ENCODE measurements at regions not wholly inside any gene's neighbourhood (a gene's known extent, or its start where the extent isn't known, plus 50 kb on each side); places are given as distances from the start of the nearest gene placed in this dataset.

GRCh38 chr5:4243479-4244264, 648.0 kb downstream of the IRX1 start:
- no peak for DNase-seq

- DNase-seq = no peak
Measured at GRCh38 chr5:4244306-4244705, 648.7 kb downstream of the IRX1 start.

GRCh38 chr5:4245076-4245475, 649.4 kb downstream of the IRX1 start:
- DNase-seq = no peak

- no peak for DNase-seq
Measured at GRCh38 chr5:4245511-4245910, 649.9 kb downstream of the IRX1 start.

- DNase-seq = no peak
Measured at GRCh38 chr5:4246447-4246846, 650.8 kb downstream of the IRX1 start.

- DNase-seq = no peak
Measured at GRCh38 chr5:4250254-4250653, 654.6 kb downstream of the IRX1 start.

GRCh38 chr5:4252385-4252784, 656.8 kb downstream of the IRX1 start:
- no peak for DNase-seq

GRCh38 chr5:4254736-4255135, 659.1 kb downstream of the IRX1 start:
- DNase-seq = no peak

- DNase-seq = no peak
Measured at GRCh38 chr5:4255441-4255840, 659.8 kb downstream of the IRX1 start.

GRCh38 chr5:4258170-4258569, 662.5 kb downstream of the IRX1 start:
- no peak for DNase-seq

GRCh38 chr5:4271193-4271592, 675.6 kb downstream of the IRX1 start:
- DNase-seq = no peak

GRCh38 chr5:4275232-4275631, 679.6 kb downstream of the IRX1 start:
- no peak for DNase-seq

GRCh38 chr5:4294878-4295277, 699.2 kb downstream of the IRX1 start:
- DNase-seq = no peak

- no peak for DNase-seq
Measured at GRCh38 chr5:4295663-4296339, 700.2 kb downstream of the IRX1 start.

GRCh38 chr5:4306057-4306456, 710.4 kb downstream of the IRX1 start:
- no peak for DNase-seq

GRCh38 chr5:4309026-4309425, 713.4 kb downstream of the IRX1 start:
- no peak for DNase-seq

GRCh38 chr5:4313138-4313537, 717.5 kb downstream of the IRX1 start:
- DNase-seq = no peak

GRCh38 chr5:4319478-4320128, 724.0 kb downstream of the IRX1 start:
- no peak for DNase-seq

GRCh38 chr5:4330327-4330726, 734.7 kb downstream of the IRX1 start:
- DNase-seq = no peak

- DNase-seq = no peak
Measured at GRCh38 chr5:4335078-4335477, 739.4 kb downstream of the IRX1 start.

GRCh38 chr5:4337519-4337918, 741.9 kb downstream of the IRX1 start:
- no peak for DNase-seq

GRCh38 chr5:4339949-4340348, 744.3 kb downstream of the IRX1 start:
- no peak for DNase-seq

GRCh38 chr5:4345850-4346249, 750.2 kb downstream of the IRX1 start:
- DNase-seq = no peak

- DNase-seq = no peak
Measured at GRCh38 chr5:4348423-4348822, 752.8 kb downstream of the IRX1 start.
